HCEC 1CT (cell line): ENCODE measurements at regions not wholly inside any gene's neighbourhood (a gene's known extent, or its start where the extent isn't known, plus 50 kb on each side); places are given as distances from the start of the nearest gene placed in this dataset.

Experiments used
- DNase-seq: peaks from one replicate; pipeline ENCODE4 v3.0.0-alpha.2; 2017

DNA sequence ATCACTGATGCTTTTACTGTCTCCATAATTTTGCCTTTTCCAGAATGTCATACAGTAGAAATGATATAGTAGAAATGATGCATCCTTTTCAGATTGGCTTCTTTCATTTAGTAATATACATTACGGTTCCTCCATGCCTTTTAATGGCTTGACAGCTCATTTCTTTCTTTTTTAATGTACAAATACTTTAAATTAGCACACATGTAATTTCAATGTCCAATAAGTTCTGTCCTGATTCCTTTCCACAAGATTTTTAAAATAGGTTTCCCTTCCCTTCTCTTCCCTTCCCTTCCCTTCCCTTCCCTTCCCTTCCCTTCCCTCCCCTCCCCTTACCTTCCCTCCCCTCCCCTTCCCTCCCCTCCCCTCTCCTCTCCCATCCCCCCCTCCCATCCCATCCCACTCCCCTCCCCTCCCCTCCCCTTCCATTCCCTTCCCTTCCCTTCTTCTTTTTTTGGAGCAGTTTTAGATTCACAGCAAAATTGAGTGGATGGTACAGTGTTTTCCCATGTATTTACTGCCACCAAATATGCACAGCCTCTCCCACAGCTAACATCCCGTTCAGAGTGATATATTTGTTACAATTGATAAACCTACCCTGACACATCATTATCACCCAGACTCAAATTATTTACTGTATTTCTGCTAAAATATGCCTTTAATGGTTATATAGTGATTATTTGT lies 398.8 kb downstream of the RNF144B start:
- DNase-seq: no peak

DNA sequence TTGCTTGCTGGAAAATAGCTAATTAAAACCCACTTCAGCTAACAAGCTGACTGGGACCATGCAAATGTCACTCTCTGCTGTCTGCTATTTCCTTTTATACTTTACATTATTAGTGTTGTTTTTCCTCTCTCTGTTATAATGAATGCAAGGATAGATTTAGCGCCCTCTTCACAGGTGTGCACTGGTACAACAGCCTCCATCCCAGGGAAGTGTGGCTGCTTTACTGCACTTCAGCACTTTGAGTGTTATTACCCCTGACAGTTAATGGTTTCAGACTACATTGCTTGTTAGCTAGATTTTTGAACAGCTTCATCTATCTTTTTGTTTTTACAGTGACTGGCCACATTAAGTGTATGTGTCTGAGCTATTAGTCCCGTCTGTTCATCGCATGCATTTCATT lies 405.7 kb downstream of the RNF144B start:
- no peak for DNase-seq

- no peak for DNase-seq
Measured at GRCh38 chr6:18795726-18796125, 408.6 kb downstream of the RNF144B start.

DNA sequence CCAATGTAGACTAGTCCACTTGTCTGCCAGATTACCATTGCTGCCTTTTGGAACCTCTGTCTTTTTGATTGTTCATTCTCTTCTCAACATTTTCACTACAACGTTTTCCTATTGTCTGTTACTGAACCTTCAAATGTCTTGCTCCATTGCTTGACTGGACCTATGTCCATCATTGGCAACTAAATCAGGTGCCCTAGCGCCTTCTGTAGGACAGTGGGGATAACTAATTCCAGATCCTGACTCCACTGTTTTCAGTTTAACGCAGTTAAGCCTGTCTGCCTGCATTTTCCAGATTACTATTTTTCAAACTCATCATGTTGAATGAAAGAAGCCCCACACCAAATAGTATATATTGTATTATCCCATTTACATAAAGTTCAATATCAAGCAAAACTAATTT lies 433.6 kb downstream of the RNF144B start:
- DNase-seq: no peak

- DNase-seq: no peak
Measured at GRCh38 chr6:18823782-18824386, 436.7 kb downstream of the RNF144B start.

GRCh38 chr6:18829272-18829870 lies 442.2 kb downstream of the RNF144B start:
- no peak for DNase-seq

DNA sequence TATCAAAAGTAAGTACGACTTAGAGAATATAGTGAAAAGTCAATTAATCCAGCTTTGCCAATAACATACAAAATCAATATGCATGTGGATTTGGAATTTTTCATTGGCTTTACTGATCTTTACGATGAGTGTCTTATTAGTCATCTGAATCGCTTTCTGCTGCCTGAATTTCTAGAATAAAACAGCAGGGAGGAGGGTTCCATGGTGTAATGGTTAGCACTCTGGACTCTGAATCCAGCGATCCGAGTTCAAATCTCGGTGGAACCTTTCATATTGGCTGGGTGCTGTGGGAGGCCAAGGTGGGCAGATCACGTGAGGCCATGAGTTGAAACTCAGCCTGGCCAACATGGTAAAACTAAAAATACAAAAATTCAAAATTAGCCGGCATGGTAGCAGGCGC lies 448.8 kb downstream of the RNF144B start:
- DNase-seq: no peak

DNA sequence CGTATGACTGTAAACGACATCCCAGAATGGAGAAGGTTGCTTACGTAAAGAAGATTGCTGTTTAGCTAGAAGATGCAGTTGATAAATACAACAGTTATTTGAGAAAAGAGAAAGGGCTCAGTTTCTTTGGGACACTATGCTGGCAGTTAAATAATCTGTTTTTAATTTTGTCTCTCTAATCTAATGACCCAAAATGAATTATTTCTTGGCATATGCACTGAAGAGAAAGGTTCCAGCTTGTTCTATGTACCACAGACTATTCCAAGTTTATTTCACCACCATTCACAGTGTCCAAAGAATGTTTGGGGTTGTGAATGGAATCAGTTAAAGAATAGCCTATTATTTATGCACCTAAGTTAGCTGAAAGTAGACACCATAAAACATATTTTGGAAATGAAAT lies 449.9 kb downstream of the RNF144B start:
- DNase-seq: no peak

DNA sequence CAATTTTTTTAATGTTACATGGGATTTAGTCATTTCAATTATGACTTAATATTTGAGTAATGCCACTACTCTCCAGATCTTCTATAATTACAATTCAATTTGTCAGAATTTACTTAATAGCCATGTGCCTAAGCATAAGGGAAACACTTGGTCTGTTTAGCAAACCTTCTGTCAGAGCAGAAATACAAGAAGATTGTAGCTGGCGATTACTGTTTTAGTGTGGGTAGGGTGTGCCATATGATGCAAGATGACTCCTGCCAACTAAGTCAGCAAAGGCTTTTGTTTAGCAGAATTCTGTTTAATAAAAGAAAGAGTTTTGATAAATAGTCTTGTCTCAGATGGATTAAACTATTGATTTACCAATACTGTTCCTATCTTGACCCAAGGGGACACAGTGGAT lies 455.4 kb downstream of the RNF144B start:
- DNase-seq: no peak

- DNase-seq: no peak
Measured at GRCh38 chr6:18845896-18846295, 458.7 kb downstream of the RNF144B start.

- DNase-seq: no peak
Measured at GRCh38 chr6:18846327-18846726, 459.2 kb downstream of the RNF144B start.

- DNase-seq: no peak
Measured at GRCh38 chr6:18861204-18861603, 474.1 kb downstream of the RNF144B start.

GRCh38 chr6:18883268-18883667 lies 496.1 kb downstream of the RNF144B start:
- no peak for DNase-seq

DNA sequence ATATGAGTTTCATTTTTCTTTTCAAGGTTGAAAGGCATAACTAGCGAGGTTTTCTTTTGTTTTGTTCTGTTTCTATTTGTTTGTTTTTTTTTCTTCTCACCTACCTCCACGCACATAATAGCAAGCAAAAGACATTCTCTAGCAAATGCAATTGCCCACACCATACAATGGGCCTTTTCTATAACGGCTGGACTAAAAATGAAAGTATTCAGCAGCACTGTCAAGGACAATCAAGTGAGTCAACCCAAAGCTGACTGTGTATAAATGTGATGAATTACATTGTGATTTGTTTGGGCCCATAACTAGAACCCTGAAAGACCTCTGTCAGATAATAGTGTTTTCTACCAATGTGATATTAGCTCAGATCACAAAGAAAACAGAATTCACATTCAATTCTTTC lies 496.7 kb downstream of the RNF144B start:
- no peak for DNase-seq

GRCh38 chr6:18893540-18894269 lies 506.6 kb downstream of the RNF144B start:
- DNase-seq: no peak

DNA sequence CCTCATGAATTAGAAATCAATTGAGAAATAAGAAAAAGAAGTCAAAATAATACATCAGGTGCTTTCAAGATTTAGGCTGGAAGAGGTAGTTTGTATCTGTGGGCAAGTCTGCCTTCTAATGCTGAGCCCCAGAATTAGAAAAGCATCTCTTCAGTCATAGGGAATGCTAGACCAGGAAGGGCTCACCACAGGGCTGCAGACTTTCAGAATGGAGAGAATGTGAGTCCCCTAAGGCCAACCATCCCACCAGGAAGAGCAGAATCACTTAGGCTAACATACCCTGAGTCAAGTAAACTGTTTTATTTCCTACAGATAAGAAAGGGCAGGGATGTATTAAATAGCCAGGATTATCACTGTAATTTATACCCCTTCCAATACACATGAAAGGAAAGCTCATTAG lies 510.2 kb downstream of the RNF144B start:
- DNase-seq: no peak

GRCh38 chr6:18904681-18905080 lies 517.5 kb downstream of the RNF144B start:
- DNase-seq: no peak

GRCh38 chr6:18920701-18921100 lies 533.6 kb downstream of the RNF144B start:
- no peak for DNase-seq

GRCh38 chr6:18931086-18931485 lies 543.9 kb downstream of the RNF144B start:
- DNase-seq: no peak

- DNase-seq: no peak
Measured at GRCh38 chr6:18958146-18958545, 571.0 kb downstream of the RNF144B start.

DNA sequence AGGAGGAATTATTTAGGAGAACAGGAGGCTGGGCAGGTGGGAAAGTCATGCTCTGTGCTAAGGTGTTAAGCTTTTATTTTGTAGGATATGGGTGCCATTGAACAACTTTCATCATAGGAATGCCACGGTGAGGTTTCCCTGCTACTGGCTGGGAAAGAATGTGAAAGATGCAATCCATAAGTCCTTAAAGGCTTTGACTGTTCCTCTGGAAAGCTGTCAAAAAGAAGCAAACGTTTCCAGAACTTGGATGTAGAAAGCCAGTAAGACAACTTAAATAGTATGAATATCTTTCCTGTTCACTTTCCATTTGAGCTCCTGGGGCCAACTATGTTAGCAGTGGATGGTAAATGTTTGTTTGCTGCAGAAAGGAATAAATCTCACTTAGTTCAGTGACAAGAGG lies 574.4 kb downstream of the RNF144B start:
- no peak for DNase-seq

- no peak for DNase-seq
Measured at GRCh38 chr6:18962361-18962905, 575.3 kb downstream of the RNF144B start.

- DNase-seq: no peak
Measured at GRCh38 chr6:18963439-18963838, 576.3 kb downstream of the RNF144B start.

- no peak for DNase-seq
Measured at GRCh38 chr6:18973251-18973650, 586.1 kb downstream of the RNF144B start.
